H1 (cell line): ENCODE measurements at regions not wholly inside any gene's neighbourhood (a gene's known extent, or its start where the extent isn't known, plus 50 kb on each side); places are given as distances from the start of the nearest gene placed in this dataset.

Experiments used
- CTCF ChIA-PET: fragments of 300-600 bp; sonication (Branson Sonifier 250); formaldehyde crosslinking; loops from one replicate; lab custom pipeline; 2021; ENCODE audit not compliant: partially characterized antibody; lab: Charles Lee
- POLR2A ChIA-PET: fragments of 300-600 bp; sonication (Branson Sonifier 250); formaldehyde crosslinking; loops from one replicate; lab custom pipeline; 2021; ENCODE audit warnings: inconsistent platforms; ENCODE audit not compliant: partially characterized antibody; lab: Charles Lee
- DNase-seq, 2 experiments: peaks; one replicate each; pipeline versions ENCODE4 v3.0.0 to v3.0.0-alpha.2; 2010 to 2022; ENCODE audit warnings: low spot score in 2 of 2, low read depth in 1 of 2, mixed read lengths in 1 of 2
- FAIRE-seq: peaks from 2 replicates; lab custom pipeline; 2011; peaks lifted over from hg19 to GRCh38; lab: Jason Lieb, UNC
- H2AFZ ChIP-seq: 2 replicates; pipeline ENCODE4 v1.8.1; 2012; ENCODE audit warnings: low read length, inconsistent platforms
- H2AK5ac ChIP-seq: 2 replicates; pipeline ENCODE4 v1.6.1; 2013; ENCODE audit warnings: low read depth, low read length
- H2BK120ac ChIP-seq: replicated peaks from 2 replicates; pipeline ENCODE3; 2013; ENCODE audit warnings: low read depth, low read length, inconsistent platforms
- H2BK12ac ChIP-seq: 2 replicates; pipeline ENCODE4 v1.6.1; 2013; ENCODE audit warnings: low read depth, low read length
- H2BK15ac ChIP-seq: 2 replicates; pipeline ENCODE4 v1.6.1; 2013; ENCODE audit warnings: low read length
- H2BK20ac ChIP-seq: 2 replicates; pipeline ENCODE4 v1.6.1; 2013; ENCODE audit warnings: low read length
- H2BK5ac ChIP-seq: 2 replicates; pipeline ENCODE4 v1.6.1; 2013; ENCODE audit warnings: low read depth, low read length
- H3K14ac ChIP-seq: 2 replicates; pipeline ENCODE4 v1.6.1; 2013; ENCODE audit warnings: inconsistent platforms; ENCODE audit not compliant: insufficient read length
- H3K18ac ChIP-seq: 2 replicates; pipeline ENCODE4 v1.6.1; 2013; ENCODE audit warnings: low read length; ENCODE audit errors: extremely low read depth
- H3K23ac ChIP-seq: 2 replicates; pipeline ENCODE4 v1.6.1; 2013; ENCODE audit warnings: inconsistent platforms; ENCODE audit not compliant: insufficient read length
- H3K23me2 ChIP-seq: 2 replicates; pipeline ENCODE4 v1.6.1; 2013; ENCODE audit warnings: low read depth, low read length
- H3K27ac ChIP-seq: 2 replicates; pipeline ENCODE4 v1.6.1; 2011; ENCODE audit warnings: low read depth, low read length, inconsistent platforms
- H3K27me3 ChIP-seq, 4 experiments: replicated peaks in 1 of 4; 1 replicate in 1 of 4; 2 replicates in 3 of 4; pipeline versions ENCODE4 v1.6.1 to v1.8.1; 2011 to 2013; ENCODE audit warnings: low read length in 3 of 4, mild to moderate bottlenecking in 3 of 4, inconsistent platforms in 2 of 4, mixed read lengths in 2 of 4, moderate library complexity in 1 of 4; ENCODE audit not compliant: control insufficient read depth in 3 of 4, insufficient read depth in 3 of 4; ENCODE audit errors: extremely low read depth in 1 of 4
- H3K36me3 ChIP-seq, 4 experiments: 2 replicates each; pipeline versions ENCODE4 v1.6.1 to v1.8.1; 2011 to 2013; ENCODE audit warnings: mild to moderate bottlenecking in 4 of 4, low read length in 3 of 4, moderate library complexity in 2 of 4, control low read depth in 1 of 4, inconsistent platforms in 1 of 4; ENCODE audit not compliant: insufficient read depth in 4 of 4, control insufficient read depth in 2 of 4
- H3K4ac ChIP-seq: replicated peaks from 2 replicates; pipeline ENCODE3; 2013; ENCODE audit warnings: low read length, low read depth, mixed read lengths, inconsistent platforms; ENCODE audit not compliant: insufficient read length
- H3K4me1 ChIP-seq, 4 experiments: replicated peaks in 1 of 4; 1 replicate in 1 of 4; 2 replicates in 3 of 4; pipeline versions ENCODE4 v1.6.1 to v1.8.1; 2011 to 2013; ENCODE audit warnings: low read length in 3 of 4, inconsistent platforms in 2 of 4, mixed read lengths in 1 of 4; ENCODE audit not compliant: insufficient read depth in 4 of 4, control insufficient read depth in 3 of 4
- H3K4me2 ChIP-seq, 2 experiments: 2 replicates each; pipeline versions ENCODE4 v1.6.1 to v1.8.1; 2011 to 2013; ENCODE audit warnings: low read depth in 2 of 2, low read length in 2 of 2, control low read depth in 1 of 2, inconsistent platforms in 1 of 2, mild to moderate bottlenecking in 1 of 2; ENCODE audit not compliant: insufficient read depth in 1 of 2
- H3K4me3 ChIP-seq, 4 experiments: fragments of 200-600, 300-600 bp in 1 of 4; sonication (generic), shearing (Covaris generic), sonication (Bioruptor Twin) in 1 of 4; 2 replicates each; pipeline versions ENCODE4 v1.5.1 to v1.8.1; 2011 to 2016; ENCODE audit warnings: low read length in 4 of 4, low read depth in 3 of 4, control low read depth in 2 of 4, inconsistent platforms in 2 of 4, mild to moderate bottlenecking in 2 of 4, mixed read lengths in 1 of 4, moderate library complexity in 1 of 4; ENCODE audit not compliant: insufficient read depth in 2 of 4; ENCODE audit errors: extremely low read depth in 1 of 4
- H3K56ac ChIP-seq: replicated peaks from 2 replicates; pipeline ENCODE3; 2013; ENCODE audit warnings: low read depth, mild to moderate bottlenecking, mixed read lengths, low read length, inconsistent platforms; ENCODE audit not compliant: insufficient read length
- H3K79me1 ChIP-seq: 2 replicates; pipeline ENCODE4 v1.6.1; 2013; ENCODE audit warnings: low read depth, low read length, control low read depth
- H3K79me2 ChIP-seq, 2 experiments: 2 replicates each; pipeline versions ENCODE4 v1.6.1 to v1.8.1; 2012 to 2013; ENCODE audit warnings: low read length in 2 of 2, mild to moderate bottlenecking in 2 of 2, inconsistent platforms in 1 of 2; ENCODE audit not compliant: insufficient read depth in 2 of 2, control insufficient read depth in 1 of 2
- H3K9ac ChIP-seq, 4 experiments: replicated peaks in 1 of 4; 1 replicate in 1 of 4; 2 replicates in 3 of 4; pipeline versions ENCODE4 v1.6.1 to v1.8.1; 2011 to 2013; ENCODE audit warnings: low read depth in 3 of 4, low read length in 3 of 4, control low read depth in 2 of 4, mild to moderate bottlenecking in 2 of 4, moderate library complexity in 2 of 4, inconsistent platforms in 1 of 4; ENCODE audit errors: extremely low read depth in 1 of 4
- H3K9me3 ChIP-seq, 2 experiments: 2 replicates each; pipeline versions ENCODE4 v1.6.1 to v1.8.1; 2012 to 2013; ENCODE audit warnings: mild to moderate bottlenecking in 2 of 2, moderate library complexity in 2 of 2, control low read depth in 1 of 2, inconsistent platforms in 1 of 2, low read depth in 1 of 2, low read length in 1 of 2, mixed read lengths in 1 of 2; ENCODE audit not compliant: insufficient read depth in 2 of 2
- H4K20me1 ChIP-seq, 2 experiments: replicated peaks in 1 of 2; 2 replicates each; pipeline versions ENCODE3 to v1.8.1; 2011 to 2013; ENCODE audit warnings: inconsistent platforms in 2 of 2, low read length in 2 of 2, mild to moderate bottlenecking in 1 of 2; ENCODE audit not compliant: insufficient read depth in 2 of 2, control insufficient read depth in 1 of 2
- H4K5ac ChIP-seq: 2 replicates; pipeline ENCODE4 v1.6.1; 2013; ENCODE audit warnings: low read length, low read depth, mixed read lengths, inconsistent platforms; ENCODE audit not compliant: insufficient read length
- H4K8ac ChIP-seq: 2 replicates; pipeline ENCODE4 v1.8.0; 2013; ENCODE audit warnings: mild to moderate bottlenecking, moderate library complexity, low read length, inconsistent platforms; ENCODE audit not compliant: insufficient read depth; ENCODE audit errors: extremely low read depth
- H4K91ac ChIP-seq: replicated peaks from 2 replicates; pipeline ENCODE3; 2013; ENCODE audit warnings: low read length, mixed read lengths, inconsistent platforms; ENCODE audit not compliant: insufficient read length
- CHD1 ChIP-seq: IDR thresholded peaks from 2 replicates; pipeline ENCODE4 v1.6.1; 2012; ENCODE audit warnings: low read depth, low read length, improper control_type of control experiment
- CTBP2 ChIP-seq: IDR thresholded peaks from 2 replicates; pipeline ENCODE4 v1.7.0; 2011; ENCODE audit warnings: borderline replicate concordance, mild to moderate bottlenecking, moderate library complexity, mixed read lengths, low read length; ENCODE audit not compliant: insufficient read depth, insufficient read length
- EP300 ChIP-seq, 2 experiments: IDR thresholded peaks; 1 replicate in 1 of 2; 2 replicates in 1 of 2; pipeline ENCODE4 v1.6.1; 2011 to 2012; ENCODE audit warnings: low read depth in 2 of 2, low read length in 2 of 2, mild to moderate bottlenecking in 2 of 2, borderline replicate concordance in 1 of 2, inconsistent platforms in 1 of 2, moderate library complexity in 1 of 2
- GABPA ChIP-seq: IDR thresholded peaks from 2 replicates; pipeline ENCODE4 v1.6.1; 2011; ENCODE audit warnings: mild to moderate bottlenecking, low read length, moderate library complexity, borderline replicate concordance; ENCODE audit not compliant: insufficient read depth
- GTF2F1 ChIP-seq: IDR thresholded peaks from 2 replicates; pipeline ENCODE4 v1.6.1; 2012; ENCODE audit warnings: low read depth, low read length, improper control_type of control experiment, borderline replicate concordance
- JUN ChIP-seq: IDR thresholded peaks from 2 replicates; pipeline ENCODE4 v1.6.1; 2011; ENCODE audit warnings: low read depth, mild to moderate bottlenecking, improper control_type of control experiment, low read length
- JUND ChIP-seq: IDR thresholded peaks from 2 replicates; pipeline ENCODE4 v1.6.1; 2011; ENCODE audit warnings: mild to moderate bottlenecking, improper control_type of control experiment, low read length
- KDM4A ChIP-seq: IDR thresholded peaks from one replicate; pipeline ENCODE4 v1.7.1; 2012; ENCODE audit warnings: low read depth, mild to moderate bottlenecking, moderate library complexity, low read length, inconsistent platforms; ENCODE audit not compliant: severe bottlenecking
- RBBP5 ChIP-seq: IDR thresholded peaks from 2 replicates; pipeline ENCODE4 v1.7.1; 2012; ENCODE audit warnings: low read depth, mild to moderate bottlenecking, inconsistent platforms, low read length, moderate library complexity, borderline replicate concordance
- SIN3A ChIP-seq, 2 experiments: IDR thresholded peaks in 1 of 2; conservative IDR thresholded peaks in 1 of 2; 2 replicates each; pipeline ENCODE4 v1.6.1; 2011 to 2012; ENCODE audit warnings: low read length in 2 of 2, improper control_type of control experiment in 1 of 2, low read depth in 1 of 2, mild to moderate bottlenecking in 1 of 2
- SP2 ChIP-seq: IDR thresholded peaks from 2 replicates; pipeline ENCODE4 v1.6.1; 2012; ENCODE audit warnings: mild to moderate bottlenecking, low read length, inconsistent platforms
- SP4 ChIP-seq: IDR thresholded peaks from 2 replicates; pipeline ENCODE4 v1.6.1; 2012; ENCODE audit warnings: low read length, inconsistent platforms
- YY1 ChIP-seq: IDR thresholded peaks from 2 replicates; pipeline ENCODE4 v1.6.1; 2011; ENCODE audit warnings: low read depth, mild to moderate bottlenecking, low read length
- WGBS, 2 experiments: shearing (Covaris generic) in 1 of 2; methylation state at CpG; one replicate each; pipeline versions ENCODE4 v1.1.6 to v1.1.7; 2013 to 2015; ENCODE audit warnings: low lambda C conversion rate in 2 of 2, mixed read lengths in 2 of 2, inconsistent platforms in 1 of 2, low coverage in 1 of 2, missing lambda C conversion rate in 1 of 2; ENCODE audit not compliant: insufficient replicate concordance in 2 of 2, insufficient coverage in 1 of 2, insufficient read length in 1 of 2; ENCODE audit errors: extremely low coverage in 1 of 2, missing lambda C conversion rate in 1 of 2; 5-methylcytosine and 5-hydroxymethylcytosine counted together
- TF ChIP-seq, protein P1 (sequence below): IDR thresholded peaks from 2 replicates; pipeline ENCODE4 v1.6.1; 2012; ENCODE audit warnings: inconsistent platforms

DNA sequence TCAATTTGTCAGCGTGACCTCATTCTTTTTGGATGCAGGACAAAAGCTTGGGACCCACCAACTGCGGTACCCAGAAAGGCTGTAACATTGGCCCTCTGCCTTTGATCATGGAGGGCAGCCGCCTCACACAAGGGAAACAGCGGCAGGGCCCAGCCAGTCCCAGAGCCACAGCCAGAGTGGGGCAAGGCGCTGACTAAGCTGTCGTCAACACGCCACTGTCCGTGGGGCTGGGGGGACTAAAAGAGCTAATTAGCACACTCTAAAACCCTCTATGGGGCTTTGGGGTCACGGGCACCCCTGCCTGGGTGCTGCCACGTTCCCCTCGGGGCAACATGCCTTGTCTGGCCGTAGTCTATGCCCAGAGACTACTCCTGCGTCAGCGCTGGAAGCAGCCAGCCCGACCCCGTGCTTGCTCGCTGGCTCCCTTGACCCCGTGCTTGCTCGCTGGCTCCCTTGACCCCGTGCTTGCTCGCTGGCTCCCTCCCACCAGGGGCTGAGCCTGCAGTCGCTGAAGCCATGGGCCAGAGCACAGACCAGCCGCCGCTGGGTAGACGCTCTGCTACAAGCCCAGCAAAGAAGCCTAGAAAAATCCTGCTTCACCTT, 598.4 kb downstream of the MBD2 start:
- H3K9me3 ChIP-seq: no peaks in the 10 kb centered on the region
- no peak overlapping the region for H3K14ac ChIP-seq
- H3K27ac ChIP-seq: no peak overlapping the region
- H3K4me2 ChIP-seq: no peak overlapping the region
- no peaks in the 10 kb centered on the region for H3K4me1 ChIP-seq
- FAIRE-seq: no peak
- H3K27me3 ChIP-seq: no peaks in the 10 kb centered on the region
- H3K79me2 ChIP-seq: no peaks in the 10 kb centered on the region
- H3K56ac ChIP-seq: no peak overlapping the region
- H3K23ac ChIP-seq: no peak overlapping the region
- peak overlapping the region; percentile 25; the same call in 1 of the 2 replicates for H4K8ac ChIP-seq
- H3K4me3 ChIP-seq: no peak overlapping the region
- no peak overlapping the region for H3K9ac ChIP-seq
- H2AK5ac ChIP-seq: no peak overlapping the region
- no peak overlapping the region for H2BK5ac ChIP-seq
- no peak overlapping the region for H3K18ac ChIP-seq
- H3K23me2 ChIP-seq: no peaks in the 10 kb centered on the region; the same call in 1 of the 2 replicates
- H4K20me1 ChIP-seq: no peaks in the 10 kb centered on the region
- H3K36me3 ChIP-seq: no peaks in the 10 kb centered on the region
- ChIA-PET CTCF (no interaction called here), POLR2A (no interaction called here)
- H2BK15ac ChIP-seq: no peak overlapping the region
- no peak overlapping the region for H4K5ac ChIP-seq
- no peak for TF ChIP-seq CHD1
- no peak for TF ChIP-seq SIN3A (conservative IDR thresholded peaks at IDR 0.05 in 1 of 2, IDR thresholded peaks at IDR 0.05 in 1 of 2; ENCODE audit: low read depth in 1 of 2, low read length in 2 of 2)
- TF ChIP-seq EP300 (IDR thresholded peaks at IDR 0.05; ENCODE audit: borderline replicate concordance in 1 of 2, low read depth in 2 of 2, low read length in 2 of 2): no peak
- TF ChIP-seq JUND: no peak
- TF ChIP-seq GTF2F1: no peak
- TF ChIP-seq KDM4A: no peak
- no peak for TF ChIP-seq GABPA
- TF ChIP-seq SP4: no peak
- TF ChIP-seq SP2: no peak
- TF ChIP-seq JUN: no peak
- no peak for TF ChIP-seq YY1
- TF ChIP-seq, protein P1, sequence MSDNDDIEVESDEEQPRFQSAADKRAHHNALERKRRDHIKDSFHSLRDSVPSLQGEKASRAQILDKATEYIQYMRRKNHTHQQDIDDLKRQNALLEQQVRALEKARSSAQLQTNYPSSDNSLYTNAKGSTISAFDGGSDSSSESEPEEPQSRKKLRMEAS: no peak
- TF ChIP-seq CTBP2: no peak
- no peak for TF ChIP-seq RBBP5
- no peak overlapping the region for H2BK12ac ChIP-seq
- no peak overlapping the region for H4K91ac ChIP-seq
- no peak overlapping the region for H3K4ac ChIP-seq
- no peaks in the 10 kb centered on the region for H3K79me1 ChIP-seq
- no peak overlapping the region for H2BK20ac ChIP-seq
- H2BK120ac ChIP-seq: no peak overlapping the region
- 96% methylated on average over 24 of the region's 25 CpGs; no CpG with 5 or more reads in 1 of the 2 experiments for WGBS, 2 experiments
- no peak overlapping the region for H2AFZ ChIP-seq
- no peak for DNase-seq
